Activated naive CD4-positive, alpha-beta T cell treated with anti-CD3 and anti-CD28 coated beads, Interleukin-2, amount 50 U/mL, for 72 hours (primary cell): ENCODE measurements at regions not wholly inside any gene's neighbourhood (a gene's known extent, or its start where the extent isn't known, plus 50 kb on each side); places are given as distances from the start of the nearest gene placed in this dataset.

ENCODE experiments used
- ATAC-seq, 2 donors: fragments of 150-1000 bp; cut with Tn5 transposase; 2 replicates each; pipeline ENCODE4 v1.10.0; 2021; ENCODE audit warnings: mild to moderate bottlenecking in 2 of 2, moderate library complexity in 2 of 2
- DNase-seq, 2 donors: peaks; one replicate each; pipeline ENCODE4 v3.0.0; 2021 to 2022; ENCODE audit warnings: low spot score in 2 of 2
- H3K27ac Mint-ChIP-seq, 2 donors: one replicate each; pipeline ENCODE4 v1.8.0; 2022; ENCODE audit warnings: mild to moderate bottlenecking in 2 of 2, mixed read lengths in 2 of 2
- H3K36me3 Mint-ChIP-seq, 2 donors: one replicate each; pipeline ENCODE4 v1.8.0; 2022; ENCODE audit warnings: mixed read lengths in 2 of 2
- H3K9me3 Mint-ChIP-seq, 2 donors: one replicate each; pipeline ENCODE4 v1.8.0; 2022; ENCODE audit warnings: mixed read lengths in 2 of 2

DNA sequence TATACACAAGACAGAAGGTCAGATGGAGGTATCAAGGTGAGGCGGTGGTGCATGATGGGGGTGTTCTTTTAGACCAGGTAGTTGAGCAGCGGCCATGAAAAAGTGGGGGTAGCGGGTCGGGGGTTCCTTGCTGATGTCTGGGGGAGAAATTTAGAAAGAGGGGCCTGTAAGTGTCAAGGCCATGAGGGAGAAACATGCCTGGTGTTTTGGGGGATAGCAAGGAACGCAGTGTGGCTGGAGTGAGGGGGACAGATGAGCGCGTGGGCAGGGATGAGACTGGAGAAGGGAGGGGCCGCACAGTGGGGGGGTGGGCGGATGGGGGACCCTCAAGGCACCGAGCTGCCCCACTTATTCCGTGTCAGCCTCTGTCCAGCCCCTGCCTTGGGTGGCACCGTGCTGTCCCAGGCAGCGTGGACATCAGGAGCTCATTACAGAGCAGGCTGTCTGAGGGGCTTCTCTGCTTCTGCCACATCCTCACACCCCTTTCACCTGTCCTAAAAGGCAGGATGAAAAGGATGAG is 143.3 kb downstream of the SMAD6 start:
- Mint-ChIP-seq H3K9me3 (no peaks in the 10 kb centered on the region), H3K36me3 (no peaks in the 10 kb centered on the region), H3K27ac (no peak overlapping the region)
- ATAC-seq = no peak
- peak in 1 of 2 donors; percentile 18 for DNase-seq

GRCh38 chr15:66846031-66846430 is 144.0 kb downstream of the SMAD6 start:
- peak in 1 of 2 donors; percentile 1 for DNase-seq
- H3K27ac Mint-ChIP-seq = no peak overlapping the region
- no peak for ATAC-seq
- no peaks in the 10 kb centered on the region for H3K36me3 Mint-ChIP-seq
- no peaks in the 10 kb centered on the region for H3K9me3 Mint-ChIP-seq

DNA sequence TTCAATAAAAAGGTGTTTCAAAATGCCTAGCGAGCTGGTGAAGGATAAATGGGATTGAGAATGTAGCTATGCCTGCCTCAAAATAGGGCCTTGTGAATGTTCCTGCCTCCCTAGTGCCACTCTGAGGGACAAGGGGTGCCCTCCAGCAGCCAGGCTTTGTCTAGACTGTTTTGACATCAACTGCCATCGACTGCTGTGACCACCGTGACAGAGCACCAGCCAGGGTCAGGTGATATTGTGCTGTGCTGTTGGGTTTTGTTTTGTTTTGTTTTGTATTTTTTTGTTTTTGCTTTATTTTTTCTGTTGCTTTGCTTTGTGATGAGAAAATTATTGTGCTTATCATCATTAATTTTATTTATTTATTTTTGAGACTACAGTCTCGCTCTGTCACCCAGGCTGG is 144.8 kb downstream of the SMAD6 start:
- no peaks in the 10 kb centered on the region for H3K9me3 Mint-ChIP-seq
- H3K36me3 Mint-ChIP-seq = no peaks in the 10 kb centered on the region
- H3K27ac Mint-ChIP-seq = no peak overlapping the region
- ATAC-seq (no peak), DNase-seq (no peak)

- Mint-ChIP-seq H3K27ac (no peak overlapping the region), H3K9me3 (no peaks in the 10 kb centered on the region), H3K36me3 (no peaks in the 10 kb centered on the region)
- no peak for ATAC-seq
- DNase-seq = peak in 1 of 2 donors; percentile 37
Measured at GRCh38 chr15:66847565-66847991, 145.5 kb downstream of the SMAD6 start.

GRCh38 chr15:66848116-66848515 is 146.1 kb downstream of the SMAD6 start:
- no peak for DNase-seq
- Mint-ChIP-seq H3K9me3 (no peaks in the 10 kb centered on the region), H3K27ac (no peak overlapping the region), H3K36me3 (no peaks in the 10 kb centered on the region)
- ATAC-seq = no peak

DNA sequence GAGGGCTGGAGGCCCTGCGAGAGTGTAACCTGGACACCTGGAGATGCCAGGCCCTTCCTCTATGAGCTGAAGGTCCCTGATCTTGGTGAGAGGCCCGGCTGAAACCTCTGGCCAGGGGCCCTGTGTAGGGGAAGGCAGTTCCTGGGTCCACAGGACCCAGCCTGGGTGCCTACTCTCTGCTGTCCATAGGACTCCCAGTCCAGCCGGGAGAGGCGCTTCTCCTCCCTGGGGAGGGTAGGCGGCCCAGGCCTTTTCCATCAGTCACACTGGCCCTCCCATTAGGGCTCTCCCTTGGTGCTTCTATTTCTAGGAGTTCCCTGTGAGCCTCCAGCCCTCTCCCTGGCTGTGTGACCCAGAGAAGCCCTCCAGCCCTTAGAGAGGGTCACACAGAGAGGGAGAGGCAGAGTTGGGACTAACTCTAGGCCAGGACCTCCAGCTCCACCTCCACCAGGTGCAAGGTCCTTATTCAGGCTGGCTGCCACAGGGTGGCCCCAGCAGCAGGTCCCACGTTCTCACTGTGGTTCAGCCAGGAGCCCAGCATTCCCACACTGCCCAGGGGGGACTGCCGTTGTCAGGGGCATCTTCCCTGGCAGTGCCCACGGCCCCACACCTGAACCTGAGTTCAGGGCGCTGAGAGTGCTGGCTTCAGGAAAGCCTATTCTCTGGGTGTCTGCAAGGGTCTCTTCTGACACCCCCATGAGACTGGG is 146.8 kb downstream of the SMAD6 start:
- ATAC-seq (no peak), DNase-seq (no peak)
- H3K36me3 Mint-ChIP-seq = no peaks in the 10 kb centered on the region
- H3K9me3 Mint-ChIP-seq = no peaks in the 10 kb centered on the region
- H3K27ac Mint-ChIP-seq = no peak overlapping the region

DNA sequence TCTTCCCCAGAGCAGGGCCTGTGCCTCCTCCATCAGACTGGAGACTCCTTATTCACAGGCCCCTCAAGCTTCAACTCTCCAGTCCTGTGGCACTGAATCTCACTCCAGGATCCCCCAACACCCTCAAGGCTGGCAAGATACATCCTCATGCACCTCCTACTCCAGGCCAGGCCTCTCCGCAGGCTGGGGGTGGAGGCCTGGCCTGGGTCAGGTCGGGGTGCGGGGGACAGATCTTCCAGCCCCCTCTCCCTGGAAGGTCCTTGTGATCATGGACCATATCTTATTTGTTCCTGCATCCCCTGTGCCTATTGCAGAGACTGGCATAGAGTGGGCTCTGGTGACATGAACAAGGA is 147.3 kb downstream of the SMAD6 start:
- no peaks in the 10 kb centered on the region for H3K36me3 Mint-ChIP-seq
- no peaks in the 10 kb centered on the region for H3K9me3 Mint-ChIP-seq
- no peak for ATAC-seq
- no peak for DNase-seq
- no peak overlapping the region for H3K27ac Mint-ChIP-seq

DNA sequence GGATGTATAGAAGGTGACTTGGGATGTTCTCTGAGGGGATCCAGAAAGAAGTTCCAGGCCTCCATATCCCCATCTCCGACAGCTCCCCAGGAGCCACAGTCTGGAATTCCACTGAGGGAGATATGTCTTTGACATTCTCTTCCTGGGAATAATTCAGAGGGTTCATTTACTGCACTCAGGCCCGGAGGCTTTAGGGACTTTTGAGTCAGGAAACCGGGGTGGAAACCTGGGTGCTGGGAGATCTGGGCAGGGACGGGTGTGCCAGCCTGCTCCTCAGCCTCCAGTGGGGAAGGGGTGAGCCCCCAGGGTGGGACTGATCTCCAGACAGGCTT is 147.7 kb downstream of the SMAD6 start:
- DNase-seq = no peak
- Mint-ChIP-seq H3K27ac (no peak overlapping the region), H3K9me3 (no peaks in the 10 kb centered on the region), H3K36me3 (no peaks in the 10 kb centered on the region)
- no peak for ATAC-seq

DNA sequence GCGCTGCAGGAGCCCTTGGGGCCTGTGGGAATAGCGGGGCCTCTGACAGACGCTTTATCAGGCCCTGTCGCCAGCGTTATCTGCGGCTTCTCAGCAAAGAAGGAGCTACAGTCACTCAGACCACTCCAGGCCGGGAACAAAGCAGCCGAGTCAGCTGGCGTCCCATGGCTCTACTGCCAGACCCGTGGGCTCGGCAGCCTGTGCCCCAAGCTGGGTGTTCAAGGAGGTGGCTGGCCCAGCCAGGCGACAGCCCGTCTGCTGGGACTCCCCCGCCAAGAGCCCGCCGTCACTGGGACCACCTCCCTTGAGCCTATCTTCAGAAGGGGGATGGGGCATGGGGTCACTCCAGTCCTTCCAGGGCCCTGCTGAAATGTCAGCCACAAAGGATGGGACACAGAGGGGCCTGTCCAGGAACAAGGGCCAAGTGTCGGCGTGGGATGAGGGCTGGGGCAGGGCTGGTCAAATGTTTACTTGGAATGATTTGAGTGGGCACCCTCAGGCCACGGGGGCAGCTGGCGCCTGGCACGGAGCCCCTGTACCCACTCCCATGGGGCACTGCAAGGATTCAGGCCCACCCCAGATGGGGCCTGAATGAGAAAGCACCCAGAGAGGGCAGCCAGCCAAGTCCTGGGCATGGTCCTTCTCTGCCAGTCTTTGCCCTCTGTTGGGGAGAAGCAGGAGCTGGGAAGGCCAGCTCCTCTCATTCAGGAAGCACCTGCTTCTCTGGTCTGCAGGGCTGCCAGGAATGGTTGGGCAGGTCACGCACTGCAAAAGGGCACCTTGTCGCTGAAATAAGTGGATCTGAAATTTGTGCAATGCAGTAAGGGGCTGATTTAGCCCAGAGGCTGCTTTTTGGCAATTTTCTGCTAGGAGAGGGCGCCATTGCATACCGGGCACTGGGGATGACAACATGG is 148.3 kb downstream of the SMAD6 start:
- no peaks in the 10 kb centered on the region for H3K9me3 Mint-ChIP-seq
- no peak overlapping the region for H3K27ac Mint-ChIP-seq
- no peak for DNase-seq
- ATAC-seq = no peak
- no peaks in the 10 kb centered on the region for H3K36me3 Mint-ChIP-seq

- DNase-seq = no peak
- Mint-ChIP-seq H3K36me3 (no peaks in the 10 kb centered on the region), H3K9me3 (no peaks in the 10 kb centered on the region), H3K27ac (no peak overlapping the region)
- no peak for ATAC-seq
Measured at GRCh38 chr15:66850996-66851310, 148.9 kb downstream of the SMAD6 start.

DNA sequence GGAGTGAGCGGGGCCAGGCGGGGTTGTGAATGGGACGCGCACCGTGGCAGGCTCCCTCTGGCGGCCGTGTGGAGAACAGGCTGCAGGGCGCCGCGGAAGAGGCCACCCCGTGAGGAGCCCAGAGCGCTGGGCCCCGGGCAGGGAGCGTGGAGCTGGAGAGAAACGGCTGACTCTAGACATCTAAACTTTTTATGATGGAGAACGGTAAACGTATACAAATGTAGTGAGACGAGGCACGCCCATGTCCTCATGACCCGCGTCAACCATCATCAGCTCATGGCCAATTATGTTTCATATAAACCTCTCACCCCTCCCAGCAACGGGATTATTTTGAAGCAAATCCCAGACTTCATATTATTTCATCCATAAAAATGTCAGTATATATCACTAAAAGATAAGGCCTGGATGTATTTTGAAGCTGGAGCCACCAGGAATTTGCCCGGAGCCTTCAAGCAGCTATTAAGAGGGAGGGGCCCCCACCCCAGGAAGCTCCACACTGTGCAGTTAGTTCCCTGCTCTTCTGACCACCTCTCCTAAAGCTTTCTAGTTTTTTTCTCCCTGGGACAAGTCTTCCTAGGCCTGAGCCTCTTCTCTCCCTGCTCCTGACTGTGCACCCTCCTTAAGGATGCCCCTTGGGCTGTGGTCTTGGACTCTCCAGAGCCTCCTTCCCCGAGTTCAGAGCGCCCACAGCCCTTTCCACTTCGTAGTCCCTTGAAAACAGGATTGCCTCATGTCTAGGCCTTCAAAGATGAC is 149.5 kb downstream of the SMAD6 start:
- H3K27ac Mint-ChIP-seq = no peak overlapping the region
- ATAC-seq = peak; percentile 95 to 97
- H3K9me3 Mint-ChIP-seq = no peaks in the 10 kb centered on the region
- DNase-seq = peak; percentile 70 to 84
- no peaks in the 10 kb centered on the region for H3K36me3 Mint-ChIP-seq

DNA sequence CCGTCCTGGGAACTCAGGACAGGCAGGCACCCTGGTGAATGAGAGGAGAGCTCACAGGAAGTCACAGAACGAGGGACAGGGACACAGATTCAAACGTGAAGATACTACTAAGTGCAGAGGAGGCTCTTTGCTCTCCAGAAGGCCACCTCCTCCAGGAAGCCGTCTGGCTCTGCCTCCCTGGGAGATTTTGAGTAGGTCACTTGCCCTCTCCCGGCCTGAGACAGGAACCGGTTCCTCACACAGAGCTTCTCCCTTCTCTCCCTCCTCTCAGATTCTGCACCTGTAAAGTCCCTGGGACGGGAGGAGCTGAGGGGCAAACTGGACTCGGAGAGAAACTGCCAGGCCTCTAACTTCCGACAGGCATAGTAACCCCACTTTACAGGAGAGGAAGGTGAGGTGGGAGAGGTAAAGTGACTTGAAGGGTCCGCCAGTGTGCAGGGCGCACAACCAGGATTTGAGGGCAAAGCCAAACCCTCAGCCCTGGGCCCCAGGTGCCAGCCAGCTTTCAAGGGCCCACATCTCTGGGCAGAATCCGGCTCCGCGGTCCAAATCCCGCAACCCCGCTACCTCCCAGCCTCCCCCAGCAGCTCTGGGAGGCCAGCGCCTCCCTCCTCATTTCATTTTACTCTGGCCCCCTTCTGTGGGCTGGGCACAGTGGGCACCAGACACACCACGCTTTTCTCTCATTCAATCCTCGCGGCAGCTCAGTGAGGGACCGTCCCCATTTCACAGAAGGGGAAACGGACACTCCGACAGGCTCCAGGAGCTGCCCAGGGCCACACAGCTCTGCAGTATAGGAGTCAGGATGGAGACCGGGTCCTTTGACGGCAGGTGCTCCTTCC is 150.2 kb downstream of the SMAD6 start:
- H3K9me3 Mint-ChIP-seq = no peaks in the 10 kb centered on the region
- no peaks in the 10 kb centered on the region for H3K36me3 Mint-ChIP-seq
- no peak for ATAC-seq
- H3K27ac Mint-ChIP-seq = no peak overlapping the region
- no peak for DNase-seq

DNA sequence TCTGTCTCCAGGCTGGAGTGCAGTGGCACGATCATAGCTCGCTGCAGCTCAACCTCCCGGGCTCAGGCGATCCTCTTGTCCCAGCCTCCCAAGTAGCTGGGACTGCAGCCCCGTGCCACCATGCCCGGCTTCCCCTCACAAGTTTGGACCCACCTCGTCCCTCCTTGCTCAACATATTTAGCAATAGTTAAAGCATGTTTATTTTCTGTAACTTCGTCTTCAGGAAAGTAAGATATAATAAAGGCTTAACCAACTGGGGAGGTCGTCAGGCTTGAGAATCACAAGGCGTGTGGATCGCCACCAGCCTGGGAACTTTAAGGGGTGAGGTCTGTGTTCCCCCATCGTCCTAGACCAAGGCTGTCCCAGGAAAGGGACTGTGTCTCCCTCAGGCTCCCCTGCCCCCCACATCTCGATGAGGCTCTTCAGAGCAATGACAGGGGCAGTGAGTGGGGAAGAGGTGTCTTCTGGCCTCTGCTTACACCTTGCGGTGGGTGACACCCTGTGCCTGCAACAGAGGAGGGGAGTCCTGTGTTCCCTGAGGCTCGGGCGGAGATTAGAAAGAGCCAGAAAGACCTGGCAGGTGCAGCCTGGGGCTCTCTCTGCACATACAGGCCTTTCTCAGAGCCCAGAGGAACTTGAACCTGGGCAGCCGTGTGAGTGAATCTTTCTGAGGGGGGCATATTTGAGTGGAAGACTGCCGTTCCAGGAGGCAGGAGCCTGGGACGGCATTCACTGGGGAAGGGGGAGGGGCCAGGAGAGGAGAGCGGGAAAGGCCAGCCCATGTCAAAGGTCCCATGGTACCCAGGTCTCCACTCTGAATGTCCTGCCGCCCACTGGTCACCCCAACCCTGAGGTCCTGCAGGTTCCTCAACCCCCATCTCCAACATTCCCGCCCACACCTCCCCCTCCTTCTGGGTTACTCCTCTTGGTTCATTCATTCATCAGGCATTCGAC is 152.3 kb downstream of the SMAD6 start:
- Mint-ChIP-seq H3K36me3 (no peaks in the 10 kb centered on the region), H3K27ac (no peak overlapping the region), H3K9me3 (no peaks in the 10 kb centered on the region)
- DNase-seq = peak in 1 of 2 donors; percentile 25
- no peak for ATAC-seq

GRCh38 chr15:66855041-66855440 is 153.0 kb downstream of the SMAD6 start:
- Mint-ChIP-seq H3K36me3 (no peaks in the 10 kb centered on the region), H3K9me3 (no peaks in the 10 kb centered on the region), H3K27ac (no peak overlapping the region)
- ATAC-seq (no peak), DNase-seq (no peak)

DNA sequence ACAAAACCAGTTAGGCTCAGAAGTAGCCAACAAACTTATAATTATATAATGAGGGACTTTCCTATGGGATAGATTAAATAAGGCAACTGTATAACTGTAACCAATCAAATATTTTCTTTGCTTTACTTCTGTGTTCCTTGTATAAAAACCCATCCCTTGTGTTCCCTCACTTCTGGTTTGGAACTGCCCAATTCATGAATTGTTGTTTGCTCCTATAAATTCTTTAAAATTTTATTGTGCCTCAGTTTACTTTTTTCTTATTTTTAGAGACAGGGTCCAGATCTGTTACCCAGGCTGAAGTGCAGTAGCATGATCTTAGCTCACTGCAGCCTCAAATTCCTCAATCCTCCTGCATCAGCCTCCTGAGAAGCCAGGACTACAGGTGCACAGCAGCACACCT is 155.7 kb downstream of the SMAD6 start:
- Mint-ChIP-seq H3K9me3 (no peaks in the 10 kb centered on the region), H3K36me3 (no peaks in the 10 kb centered on the region), H3K27ac (no peak overlapping the region)
- no peak for DNase-seq
- no peak for ATAC-seq
